ENCODE measurements at regions not wholly inside any gene's neighbourhood (a gene's known extent, or its start where the extent isn't known, plus 50 kb on each side); places are given as distances from the start of the nearest gene placed in this dataset.

DNA sequence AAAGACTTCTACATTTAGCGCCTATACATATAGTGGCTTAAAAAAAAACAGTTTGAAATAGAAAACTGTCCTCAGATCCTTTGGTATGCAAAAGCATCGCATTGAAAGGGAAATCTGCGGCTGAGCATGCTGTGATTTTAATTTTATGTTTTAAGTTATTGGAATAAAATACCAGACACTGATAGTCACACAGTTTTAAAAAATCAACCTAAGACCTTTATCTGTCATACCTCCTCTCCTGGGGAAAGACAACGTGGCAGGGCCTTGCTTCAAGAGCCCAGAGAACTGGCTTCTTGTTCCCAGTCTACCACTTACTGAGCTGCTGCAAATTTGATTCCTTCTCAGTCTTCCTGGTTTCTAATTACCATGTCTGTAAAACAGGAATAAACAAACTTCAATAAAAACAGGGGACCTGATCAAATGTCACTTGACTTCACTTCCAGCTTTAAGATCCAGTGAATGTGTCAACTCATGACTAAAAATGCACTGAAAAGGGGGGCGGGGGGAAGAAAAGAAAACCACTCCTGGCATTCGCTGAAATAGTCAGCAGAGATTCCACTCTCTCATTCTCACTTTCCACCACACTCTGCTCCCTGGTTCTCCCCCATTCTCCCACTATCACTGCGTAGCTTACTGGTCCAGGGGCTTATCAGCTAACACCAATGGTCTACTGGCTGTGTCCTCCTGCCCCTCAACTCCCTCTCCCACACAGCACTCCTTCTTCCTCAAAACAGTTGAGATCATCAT, 494.7 kb upstream of the MARCKS start:
- TF ChIP-seq POLR2A (IDR thresholded peaks at IDR 0.05; ENCODE audit: extremely low read depth, insufficient read length), result no peak
- TF ChIP-seq, protein P1, sequence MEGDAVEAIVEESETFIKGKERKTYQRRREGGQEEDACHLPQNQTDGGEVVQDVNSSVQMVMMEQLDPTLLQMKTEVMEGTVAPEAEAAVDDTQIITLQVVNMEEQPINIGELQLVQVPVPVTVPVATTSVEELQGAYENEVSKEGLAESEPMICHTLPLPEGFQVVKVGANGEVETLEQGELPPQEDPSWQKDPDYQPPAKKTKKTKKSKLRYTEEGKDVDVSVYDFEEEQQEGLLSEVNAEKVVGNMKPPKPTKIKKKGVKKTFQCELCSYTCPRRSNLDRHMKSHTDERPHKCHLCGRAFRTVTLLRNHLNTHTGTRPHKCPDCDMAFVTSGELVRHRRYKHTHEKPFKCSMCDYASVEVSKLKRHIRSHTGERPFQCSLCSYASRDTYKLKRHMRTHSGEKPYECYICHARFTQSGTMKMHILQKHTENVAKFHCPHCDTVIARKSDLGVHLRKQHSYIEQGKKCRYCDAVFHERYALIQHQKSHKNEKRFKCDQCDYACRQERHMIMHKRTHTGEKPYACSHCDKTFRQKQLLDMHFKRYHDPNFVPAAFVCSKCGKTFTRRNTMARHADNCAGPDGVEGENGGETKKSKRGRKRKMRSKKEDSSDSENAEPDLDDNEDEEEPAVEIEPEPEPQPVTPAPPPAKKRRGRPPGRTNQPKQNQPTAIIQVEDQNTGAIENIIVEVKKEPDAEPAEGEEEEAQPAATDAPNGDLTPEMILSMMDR (IDR thresholded peaks at IDR 0.05; ENCODE audit: low read depth, low read length), result no peak

All from NB4 (cell line).